Ishikawa (cell line): ENCODE measurements at regions not wholly inside any gene's neighbourhood (a gene's known extent, or its start where the extent isn't known, plus 50 kb on each side); places are given as distances from the start of the nearest gene placed in this dataset.

Experiments
- CEBPB ChIP-seq: IDR thresholded peaks from 2 replicates; pipeline ENCODE4 v1.6.1; 2012
- CREB1 ChIP-seq: IDR thresholded peaks from 2 replicates; pipeline ENCODE4 v1.6.1; 2012; ENCODE audit warnings: low read depth
- EGR1 ChIP-seq: IDR thresholded peaks from 2 replicates; pipeline ENCODE4 v1.6.1; 2012
- EP300 ChIP-seq: IDR thresholded peaks from 2 replicates; pipeline ENCODE4 v1.6.1; 2012; ENCODE audit warnings: borderline replicate concordance
- FOXM1 ChIP-seq: IDR thresholded peaks from 2 replicates; pipeline ENCODE4 v1.6.1; 2012; ENCODE audit warnings: low read depth, borderline replicate concordance
- MAX ChIP-seq: IDR thresholded peaks from 2 replicates; pipeline ENCODE4 v1.6.1; 2012
- NFIC ChIP-seq: IDR thresholded peaks from 2 replicates; pipeline ENCODE4 v1.6.1; 2012
- REST ChIP-seq: IDR thresholded peaks from 2 replicates; pipeline ENCODE4 v1.6.1; 2012; ENCODE audit warnings: low read depth, mild to moderate bottlenecking
- TCF12 ChIP-seq: IDR thresholded peaks from 2 replicates; pipeline ENCODE4 v1.6.1; 2012; ENCODE audit warnings: low read depth
- YY1 ChIP-seq: IDR thresholded peaks from 2 replicates; pipeline ENCODE4 v1.6.1; 2012; ENCODE audit warnings: low read depth

- no peak for TF ChIP-seq MAX
- TF ChIP-seq EGR1: no peak
- TF ChIP-seq FOXM1: no peak
- TF ChIP-seq CEBPB: no peak
- TF ChIP-seq CREB1: no peak
- no peak for TF ChIP-seq YY1
- TF ChIP-seq TCF12: no peak
- no peak for TF ChIP-seq EP300
- TF ChIP-seq REST: no peak
- no peak for TF ChIP-seq NFIC
Measured at GRCh38 chr12:86950043-86950442, 693.9 kb upstream of the MGAT4C start.
